PC-9 (cell line): ENCODE measurements at regions not wholly inside any gene's neighbourhood (a gene's known extent, or its start where the extent isn't known, plus 50 kb on each side); places are given as distances from the start of the nearest gene placed in this dataset.

Experiments
- BruUV-seq: library from RNA; stranded (reverse); fragments of 400-500 nt; replicated peaks from 2 replicates; lab custom pipeline; 2021; lab: Mats Ljungman, UMichigan
- CTCF ChIA-PET: fragments of 300-600 bp; sonication (Branson Sonifier 250); formaldehyde crosslinking; loops from one replicate; lab custom pipeline; 2022; ENCODE audit warnings: antibody characterized with exemption; lab: Charles Lee
- POLR2A ChIA-PET: fragments of 300-600 bp; sonication (Branson Sonifier 250); formaldehyde crosslinking; loops from one replicate; lab custom pipeline; 2022; ENCODE audit warnings: antibody characterized with exemption; ENCODE audit not compliant: unreplicated experiment; lab: Charles Lee
- DNase-seq, 2 experiments: peaks; one replicate each; pipeline versions ENCODE4 v3.0.0 to v3.0.0-alpha.2; 2015 to 2022; ENCODE audit warnings: mixed read lengths in 1 of 2
- H2AFZ ChIP-seq: fragments of 200-600 bp; sonication (generic); 2 replicates; pipeline ENCODE4 v1.8.1; 2017; ENCODE audit warnings: antibody characterized with exemption
- H3F3A ChIP-seq: fragments of 200-600 bp; sonication (generic); 2 replicates; pipeline ENCODE4 v1.8.1; 2017; ENCODE audit warnings: antibody characterized with exemption, mild to moderate bottlenecking, low read depth; ENCODE audit not compliant: insufficient read depth
- H3K27ac ChIP-seq: fragments of 200-600 bp; sonication (generic); 2 replicates; pipeline ENCODE4 v1.6.1; 2016; ENCODE audit warnings: mixed run types
- H3K27me3 ChIP-seq: fragments of 200-600 bp; sonication (generic); 2 replicates; pipeline ENCODE4 v1.6.1; 2016; ENCODE audit warnings: low read depth, mixed run types; ENCODE audit not compliant: insufficient read depth
- H3K36me3 ChIP-seq: fragments of 200-600 bp; sonication (generic); 2 replicates; pipeline ENCODE4 v1.6.1; 2016; ENCODE audit warnings: low read depth, mixed run types
- H3K4me1 ChIP-seq: fragments of 200-600 bp; sonication (generic); replicated peaks from 2 replicates; pipeline ENCODE4 v1.6.1; 2016; ENCODE audit warnings: mixed run types; ENCODE audit not compliant: insufficient read depth
- H3K4me2 ChIP-seq: fragments of 200-600 bp; sonication (generic); 2 replicates; pipeline ENCODE4 v1.6.1; 2017; ENCODE audit warnings: mixed run types
- H3K4me3 ChIP-seq: fragments of 200-600 bp; sonication (generic); 2 replicates; pipeline ENCODE4 v1.6.1; 2016; ENCODE audit warnings: mixed run types
- H3K79me2 ChIP-seq: fragments of 200-600 bp; sonication (generic); 2 replicates; pipeline ENCODE4 v1.6.1; 2017; ENCODE audit warnings: low read depth, mixed run types
- H3K9me2 ChIP-seq: fragments of 200-600 bp; sonication (generic); 2 replicates; pipeline ENCODE4 v1.8.1; 2017; ENCODE audit warnings: mild to moderate bottlenecking; ENCODE audit not compliant: insufficient read depth
- H3K9me3 ChIP-seq: fragments of 200-600 bp; sonication (generic); 2 replicates; pipeline ENCODE4 v1.8.1; 2016; ENCODE audit warnings: low read depth; ENCODE audit not compliant: insufficient read depth
- H4K20me1 ChIP-seq: fragments of 200-600 bp; sonication (generic); 2 replicates; pipeline ENCODE4 v1.8.1; 2017; ENCODE audit not compliant: insufficient read depth
- EZH2 ChIP-seq: fragments of 200-600 bp; sonication (generic); IDR thresholded peaks from 2 replicates; pipeline ENCODE4 v1.8.0; 2017; ENCODE audit warnings: antibody characterized with exemption, low read depth
- intact Hi-C: fragments of 100-400 bp; cut with micrococcal nuclease; formaldehyde crosslinking; loops from one replicate; pipeline ENCODE4 v1.10.0; 2022; ENCODE audit not compliant: unreplicated experiment
- TF ChIP-seq, protein P1 (sequence below): fragments of 200-600 bp; sonication (generic); conservative IDR thresholded peaks from 2 replicates; pipeline ENCODE4 v1.6.1; 2017; ENCODE audit warnings: mixed run types, antibody characterized with exemption, mild to moderate bottlenecking, moderate library complexity

DNA sequence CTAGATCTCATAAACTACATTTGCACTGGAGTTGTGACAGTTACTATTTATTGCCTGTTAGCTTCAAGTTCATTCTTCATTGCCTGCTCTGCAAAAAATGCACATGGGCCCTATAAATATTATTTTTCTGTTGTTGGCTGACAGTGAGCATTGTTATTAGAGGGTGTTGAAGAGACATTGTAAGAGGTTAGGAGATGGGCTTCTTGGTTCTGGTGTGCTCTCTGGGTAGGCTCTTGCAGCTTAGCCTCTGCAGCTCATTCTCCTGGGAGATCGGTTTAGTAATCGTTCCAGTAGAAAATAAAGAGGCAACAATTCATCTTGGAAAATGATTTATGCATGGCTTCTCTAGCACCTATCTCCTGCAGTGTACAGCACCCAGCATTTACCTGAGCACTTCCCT is 113.8 kb upstream of the SCN7A start:
- TF ChIP-seq, protein P1, sequence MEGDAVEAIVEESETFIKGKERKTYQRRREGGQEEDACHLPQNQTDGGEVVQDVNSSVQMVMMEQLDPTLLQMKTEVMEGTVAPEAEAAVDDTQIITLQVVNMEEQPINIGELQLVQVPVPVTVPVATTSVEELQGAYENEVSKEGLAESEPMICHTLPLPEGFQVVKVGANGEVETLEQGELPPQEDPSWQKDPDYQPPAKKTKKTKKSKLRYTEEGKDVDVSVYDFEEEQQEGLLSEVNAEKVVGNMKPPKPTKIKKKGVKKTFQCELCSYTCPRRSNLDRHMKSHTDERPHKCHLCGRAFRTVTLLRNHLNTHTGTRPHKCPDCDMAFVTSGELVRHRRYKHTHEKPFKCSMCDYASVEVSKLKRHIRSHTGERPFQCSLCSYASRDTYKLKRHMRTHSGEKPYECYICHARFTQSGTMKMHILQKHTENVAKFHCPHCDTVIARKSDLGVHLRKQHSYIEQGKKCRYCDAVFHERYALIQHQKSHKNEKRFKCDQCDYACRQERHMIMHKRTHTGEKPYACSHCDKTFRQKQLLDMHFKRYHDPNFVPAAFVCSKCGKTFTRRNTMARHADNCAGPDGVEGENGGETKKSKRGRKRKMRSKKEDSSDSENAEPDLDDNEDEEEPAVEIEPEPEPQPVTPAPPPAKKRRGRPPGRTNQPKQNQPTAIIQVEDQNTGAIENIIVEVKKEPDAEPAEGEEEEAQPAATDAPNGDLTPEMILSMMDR, result no peak
- TF ChIP-seq EZH2, result no peak
- Histone ChIP-seq H3K4me2 (no peak overlapping the region), H3K27ac (no peak overlapping the region), H3K9me2 (no peaks in the 10 kb centered on the region), H3K9me3 (no peaks in the 10 kb centered on the region), H3K36me3 (no peaks in the 10 kb centered on the region), H3F3A (no peaks in the 10 kb centered on the region), H4K20me1 (no peaks in the 10 kb centered on the region), H3K79me2 (no peaks in the 10 kb centered on the region), H3K4me1 (no peaks in the 10 kb centered on the region), H2AFZ (no peak overlapping the region), H3K27me3 (no peaks in the 10 kb centered on the region), H3K4me3 (no peak overlapping the region)
- BruUV-seq, result no TSS peak
- CTCF ChIA-PET, result no interaction called here
- DNase-seq, result no peak
- POLR2A ChIA-PET, result no interaction called here
- intact Hi-C loops, result no loop called here

GRCh38 chr2:166593403-166593802 is 99.4 kb upstream of the SCN7A start:
- H3K36me3 ChIP-seq, result no peaks in the 10 kb centered on the region
- H3K27me3 ChIP-seq, result no peaks in the 10 kb centered on the region
- DNase-seq, result no peak
- H3K4me1 ChIP-seq, result no peaks in the 10 kb centered on the region
- H3K27ac ChIP-seq, result no peak overlapping the region
- H3K4me3 ChIP-seq, result no peak overlapping the region
- POLR2A ChIA-PET, result no interaction called here
- BruUV-seq, result no TSS peak
- CTCF ChIA-PET, result no interaction called here
- H2AFZ ChIP-seq, result no peak overlapping the region
- no peaks in the 10 kb centered on the region for H3K79me2 ChIP-seq
- no peaks in the 10 kb centered on the region for H3K9me3 ChIP-seq
- no peak overlapping the region for H3K4me2 ChIP-seq
- TF ChIP-seq EZH2, result no peak
- TF ChIP-seq, protein P1, result no peak
- no peaks in the 10 kb centered on the region for H3K9me2 ChIP-seq
- intact Hi-C loops, result no loop called here
- no peaks in the 10 kb centered on the region for H3F3A ChIP-seq
- no peaks in the 10 kb centered on the region for H4K20me1 ChIP-seq

GRCh38 chr2:166592750-166593149 is 98.7 kb upstream of the SCN7A start:
- no peak for DNase-seq
- no peak overlapping the region for H2AFZ ChIP-seq
- no peaks in the 10 kb centered on the region for H3K36me3 ChIP-seq
- ChIA-PET POLR2A (no interaction called here), CTCF (no interaction called here)
- intact Hi-C loops, result no loop called here
- H3K27ac ChIP-seq, result no peak overlapping the region
- H3F3A ChIP-seq, result no peaks in the 10 kb centered on the region
- TF ChIP-seq EZH2, result no peak
- TF ChIP-seq, protein P1, result no peak
- no peaks in the 10 kb centered on the region for H4K20me1 ChIP-seq
- H3K27me3 ChIP-seq, result no peaks in the 10 kb centered on the region
- no peaks in the 10 kb centered on the region for H3K9me3 ChIP-seq
- H3K4me3 ChIP-seq, result no peak overlapping the region
- no peaks in the 10 kb centered on the region for H3K9me2 ChIP-seq
- no TSS peak for BruUV-seq
- no peaks in the 10 kb centered on the region for H3K79me2 ChIP-seq
- H3K4me1 ChIP-seq, result no peaks in the 10 kb centered on the region
- no peak overlapping the region for H3K4me2 ChIP-seq
